ENCODE measurements at regions not wholly inside any gene's neighbourhood (a gene's known extent, or its start where the extent isn't known, plus 50 kb on each side); places are given as distances from the start of the nearest gene placed in this dataset.

- TF ChIP-seq, protein P1, sequence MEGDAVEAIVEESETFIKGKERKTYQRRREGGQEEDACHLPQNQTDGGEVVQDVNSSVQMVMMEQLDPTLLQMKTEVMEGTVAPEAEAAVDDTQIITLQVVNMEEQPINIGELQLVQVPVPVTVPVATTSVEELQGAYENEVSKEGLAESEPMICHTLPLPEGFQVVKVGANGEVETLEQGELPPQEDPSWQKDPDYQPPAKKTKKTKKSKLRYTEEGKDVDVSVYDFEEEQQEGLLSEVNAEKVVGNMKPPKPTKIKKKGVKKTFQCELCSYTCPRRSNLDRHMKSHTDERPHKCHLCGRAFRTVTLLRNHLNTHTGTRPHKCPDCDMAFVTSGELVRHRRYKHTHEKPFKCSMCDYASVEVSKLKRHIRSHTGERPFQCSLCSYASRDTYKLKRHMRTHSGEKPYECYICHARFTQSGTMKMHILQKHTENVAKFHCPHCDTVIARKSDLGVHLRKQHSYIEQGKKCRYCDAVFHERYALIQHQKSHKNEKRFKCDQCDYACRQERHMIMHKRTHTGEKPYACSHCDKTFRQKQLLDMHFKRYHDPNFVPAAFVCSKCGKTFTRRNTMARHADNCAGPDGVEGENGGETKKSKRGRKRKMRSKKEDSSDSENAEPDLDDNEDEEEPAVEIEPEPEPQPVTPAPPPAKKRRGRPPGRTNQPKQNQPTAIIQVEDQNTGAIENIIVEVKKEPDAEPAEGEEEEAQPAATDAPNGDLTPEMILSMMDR (IDR thresholded peaks at IDR 0.05): no peak
- TF ChIP-seq POLR2AphosphoS5 (IDR thresholded peaks at IDR 0.05): no peak
- TF ChIP-seq POLR2A (IDR thresholded peaks at IDR 0.05): no peak
Observed at GRCh38 chr10:28201410-28202400, 101.2 kb downstream of the MPP7 start.
